BE2C (cell line): ENCODE measurements at regions not wholly inside any gene's neighbourhood (a gene's known extent, or its start where the extent isn't known, plus 50 kb on each side); places are given as distances from the start of the nearest gene placed in this dataset.

Experiments used
- DNase-seq: peaks from one replicate; pipeline ENCODE4 v3.0.0-alpha.2; 2020
- H3K27me3 ChIP-seq: fragments of 250-450 bp; sonication (Bioruptor Pico); 2 replicates; pipeline ENCODE4 v1.5.1; 2020; ENCODE audit warnings: mild to moderate bottlenecking
- H3K36me3 ChIP-seq: fragments of 250-450 bp; sonication (Bioruptor Pico); 2 replicates; pipeline ENCODE4 v1.5.1; 2020; ENCODE audit warnings: mild to moderate bottlenecking
- H3K4me1 ChIP-seq: fragments of 250-450 bp; sonication (Bioruptor Pico); 2 replicates; pipeline ENCODE4 v1.5.1; 2020
- H3K4me3 ChIP-seq: 2 replicates; pipeline ENCODE4 v1.5.1; 2011; ENCODE audit warnings: low read depth, low read length
- H3K9me3 ChIP-seq: fragments of 250-450 bp; sonication (Bioruptor Pico); 2 replicates; pipeline ENCODE4 v1.5.1; 2020
- CTCF ChIP-seq: IDR thresholded peaks from 2 replicates; pipeline ENCODE4 v1.5.1; 2012; ENCODE audit warnings: mild to moderate bottlenecking, low read depth, low read length

- H3K27me3 ChIP-seq: no peaks in the 10 kb centered on the region
- no peaks in the 10 kb centered on the region for H3K36me3 ChIP-seq
- no peak for DNase-seq
- H3K9me3 ChIP-seq: no peaks in the 10 kb centered on the region
- H3K4me1 ChIP-seq: peaks cover 27% of the 10 kb centered on the region
- peak overlapping the region; percentile 49; the same call in 1 of the 2 replicates for H3K4me3 ChIP-seq
- no peak for TF ChIP-seq CTCF
Measured at GRCh38 chr6:146912730-146913685, 291.2 kb upstream of the STXBP5 start.

GRCh38 chr6:146913842-146914488, 290.3 kb upstream of the STXBP5 start:
- DNase-seq: peak; percentile 82
- H3K4me3 ChIP-seq: peak overlapping the region; percentile 49

GRCh38 chr6:146914489-146915483, 289.4 kb upstream of the STXBP5 start:
- no peaks in the 10 kb centered on the region for H3K27me3 ChIP-seq
- no peaks in the 10 kb centered on the region for H3K36me3 ChIP-seq
- peak overlapping the region; percentile 49 for H3K4me3 ChIP-seq
- H3K9me3 ChIP-seq: no peaks in the 10 kb centered on the region
- peak; percentile 60 for DNase-seq
- TF ChIP-seq CTCF: no peak
- peaks cover 28% of the 10 kb centered on the region for H3K4me1 ChIP-seq

More at GRCh38 chr6:146913842-146914488, 290.3 kb upstream of the STXBP5 start:
- no peaks in the 10 kb centered on the region for H3K36me3 ChIP-seq
- no peaks in the 10 kb centered on the region for H3K9me3 ChIP-seq
- H3K4me1 ChIP-seq: peaks cover 23% of the 10 kb centered on the region
- TF ChIP-seq CTCF: 0 out of 2 replicates have a peak, but pooled peaks have one; percentile 2
- H3K27me3 ChIP-seq: no peaks in the 10 kb centered on the region

- Histone ChIP-seq H3K36me3 (no peaks in the 10 kb centered on the region), H3K4me3 (no peak overlapping the region), H3K4me1 (peaks cover 29% of the 10 kb centered on the region), H3K27me3 (no peaks in the 10 kb centered on the region), H3K9me3 (no peaks in the 10 kb centered on the region)
- no peak for DNase-seq
- no peak for TF ChIP-seq CTCF
Measured at GRCh38 chr6:146915671-146916127, 288.5 kb upstream of the STXBP5 start.

GRCh38 chr6:146916435-146917025, 287.7 kb upstream of the STXBP5 start:
- Histone ChIP-seq H3K27me3 (no peaks in the 10 kb centered on the region), H3K9me3 (no peaks in the 10 kb centered on the region), H3K4me1 (peaks cover 29% of the 10 kb centered on the region), H3K4me3 (no peak overlapping the region), H3K36me3 (no peaks in the 10 kb centered on the region)
- DNase-seq: no peak
- no peak for TF ChIP-seq CTCF
